MM.1S (cell line): ENCODE measurements at regions not wholly inside any gene's neighbourhood (a gene's known extent, or its start where the extent isn't known, plus 50 kb on each side); places are given as distances from the start of the nearest gene placed in this dataset.

ENCODE experiments used
- CTCF ChIP-seq: fragments of 300-600 bp; sonication (generic); IDR thresholded peaks from 2 replicates; pipeline ENCODE4 v1.5.1; 2016; ENCODE audit warnings: antibody characterized with exemption, low read length, mixed read lengths
- EZH2 ChIP-seq: fragments of 300-600 bp; sonication (generic); optimal IDR thresholded peaks from 2 replicates; pipeline ENCODE3; 2017; ENCODE audit warnings: low read depth, mild to moderate bottlenecking, antibody characterized with exemption, low read length, mixed read lengths
- EZH2phosphoT487 ChIP-seq: fragments of 300-600 bp; sonication (generic); IDR thresholded peaks from 2 replicates; pipeline ENCODE4 v1.6.1; 2018; ENCODE audit warnings: antibody characterized with exemption, low read length

- TF ChIP-seq CTCF, result no peak
- TF ChIP-seq EZH2, result no peak
- TF ChIP-seq EZH2phosphoT487, result no peak
Observed at GRCh38 chr4:110335399-110335798, 137.0 kb upstream of the ELOVL6 start.
